Pulmonary artery endothelial cell (primary cell): ENCODE measurements at regions not wholly inside any gene's neighbourhood (a gene's known extent, or its start where the extent isn't known, plus 50 kb on each side); places are given as distances from the start of the nearest gene placed in this dataset.

Source experiments
- DNase-seq: peaks from one replicate; pipeline ENCODE4 v3.0.0-alpha.2; 2011; ENCODE audit warnings: low read depth, low spot score

GRCh38 chr2:4134551-4135550 lies 431.5 kb downstream of the DCDC2C start:
- DNase-seq = no peak

- no peak for DNase-seq
These were observed 432.4 kb downstream of the DCDC2C start for GRCh38 chr2:4135765-4136164.

- no peak for DNase-seq
These were observed 435.9 kb downstream of the DCDC2C start for GRCh38 chr2:4139316-4139715.

GRCh38 chr2:4139731-4140130 lies 436.4 kb downstream of the DCDC2C start:
- no peak for DNase-seq

GRCh38 chr2:4140281-4140970 lies 437.1 kb downstream of the DCDC2C start:
- no peak for DNase-seq

- DNase-seq = no peak
These were observed 441.4 kb downstream of the DCDC2C start for GRCh38 chr2:4144731-4145130.

- DNase-seq = no peak
These were observed 448.1 kb downstream of the DCDC2C start for GRCh38 chr2:4151521-4151920.

- no peak for DNase-seq
These were observed 448.7 kb downstream of the DCDC2C start for GRCh38 chr2:4152051-4152450.

- DNase-seq = no peak
These were observed 465.5 kb downstream of the DCDC2C start for GRCh38 chr2:4168834-4169233.

GRCh38 chr2:4174796-4175195 lies 471.4 kb downstream of the DCDC2C start:
- DNase-seq = no peak

- DNase-seq = no peak
These were observed 472.0 kb downstream of the DCDC2C start for GRCh38 chr2:4175343-4175742.

GRCh38 chr2:4180631-4181030 lies 477.3 kb downstream of the DCDC2C start:
- DNase-seq = no peak

GRCh38 chr2:4181062-4181461 lies 477.7 kb downstream of the DCDC2C start:
- DNase-seq = no peak

GRCh38 chr2:4188561-4188960 lies 485.2 kb downstream of the DCDC2C start:
- DNase-seq = no peak

GRCh38 chr2:4190548-4190947 lies 487.2 kb downstream of the DCDC2C start:
- no peak for DNase-seq

- no peak for DNase-seq
These were observed 488.7 kb downstream of the DCDC2C start for GRCh38 chr2:4192119-4192518.

GRCh38 chr2:4214444-4215205 lies 511.2 kb downstream of the DCDC2C start:
- no peak for DNase-seq

GRCh38 chr2:4217737-4218136 lies 514.4 kb downstream of the DCDC2C start:
- DNase-seq = no peak

GRCh38 chr2:4219101-4219500 lies 515.7 kb downstream of the DCDC2C start:
- no peak for DNase-seq

- no peak for DNase-seq
These were observed 516.2 kb downstream of the DCDC2C start for GRCh38 chr2:4219571-4219970.

- no peak for DNase-seq
These were observed 518.1 kb downstream of the DCDC2C start for GRCh38 chr2:4221434-4221833.

- DNase-seq = no peak
These were observed 518.5 kb downstream of the DCDC2C start for GRCh38 chr2:4221845-4222244.
